NK-92 treated with Interleukin-12 subunit alpha and Interleukin-12 subunit beta, amount 100 ng/mL, for 24 hours (cell line): ENCODE measurements at regions not wholly inside any gene's neighbourhood (a gene's known extent, or its start where the extent isn't known, plus 50 kb on each side); places are given as distances from the start of the nearest gene placed in this dataset.

Source experiments
- DNase-seq: peaks from one replicate; lab custom pipeline; 2025; lab: John Stamatoyannopoulos, UW

- no peak for DNase-seq
These were observed 529.6 kb downstream of the DHX35 start for GRCh38 chr20:39491711-39492110.

DNA sequence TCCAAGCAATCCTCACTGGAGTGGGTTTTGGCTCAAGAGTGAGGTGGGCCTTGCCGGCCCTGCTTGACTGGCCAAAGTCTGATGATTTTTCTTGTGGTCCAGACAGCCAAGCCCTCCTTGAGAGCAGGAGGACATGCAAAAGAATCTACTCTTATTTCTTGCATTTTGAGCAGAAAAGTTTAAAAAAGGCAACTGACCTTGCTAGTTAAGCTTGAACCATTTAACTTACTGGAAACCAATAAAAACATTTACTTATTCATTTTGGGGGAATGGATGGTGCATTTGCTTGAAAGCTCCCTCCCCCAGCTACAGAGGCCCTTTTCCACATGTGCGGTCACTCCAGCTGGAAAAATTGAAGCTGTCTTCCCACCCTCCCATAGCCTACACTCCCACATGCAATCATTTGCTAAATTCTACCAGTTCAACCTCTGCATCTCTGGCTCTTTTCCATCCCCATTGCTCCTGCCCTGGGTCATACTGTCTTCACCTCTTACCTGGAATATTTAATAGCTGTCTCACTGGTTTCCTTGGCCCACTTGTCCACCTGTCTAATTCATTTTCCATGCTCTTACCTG lies 527.9 kb downstream of the DHX35 start:
- no peak for DNase-seq

DNA sequence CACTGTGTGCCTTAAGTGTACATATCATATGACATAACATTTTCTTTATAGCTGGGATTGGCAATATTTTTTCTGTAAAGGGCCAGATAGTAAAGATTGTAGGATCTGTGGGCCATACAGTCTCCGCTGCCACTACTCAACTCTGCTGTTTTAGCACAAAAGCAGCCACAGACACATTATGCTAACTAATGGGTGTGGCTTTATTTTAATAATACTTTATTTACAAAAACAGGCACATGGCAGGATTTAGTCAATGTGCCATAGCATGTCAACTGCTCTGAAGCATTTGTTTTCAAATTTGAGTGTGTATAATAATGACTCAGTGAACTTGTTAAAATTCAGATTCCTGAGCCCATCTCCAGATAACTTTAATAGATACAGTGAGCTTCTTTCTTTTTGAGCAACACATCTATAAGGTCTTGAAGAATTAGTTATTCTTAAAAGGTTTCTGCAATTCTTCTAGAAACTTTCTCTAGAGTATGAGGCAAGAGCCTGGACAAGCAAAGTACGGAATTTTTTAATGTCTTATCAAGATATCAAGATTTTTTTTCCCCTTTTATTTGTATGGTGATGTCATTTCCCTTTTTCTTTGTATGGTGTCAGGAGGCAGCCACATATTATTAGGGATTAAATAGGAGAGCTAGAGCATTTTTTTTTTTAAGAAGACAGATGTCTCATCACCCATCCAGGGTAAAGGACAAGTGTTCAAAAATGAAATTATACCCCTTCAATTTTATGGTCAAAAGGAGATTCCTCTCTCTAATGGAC lies 518.3 kb downstream of the DHX35 start:
- no peak for DNase-seq

DNA sequence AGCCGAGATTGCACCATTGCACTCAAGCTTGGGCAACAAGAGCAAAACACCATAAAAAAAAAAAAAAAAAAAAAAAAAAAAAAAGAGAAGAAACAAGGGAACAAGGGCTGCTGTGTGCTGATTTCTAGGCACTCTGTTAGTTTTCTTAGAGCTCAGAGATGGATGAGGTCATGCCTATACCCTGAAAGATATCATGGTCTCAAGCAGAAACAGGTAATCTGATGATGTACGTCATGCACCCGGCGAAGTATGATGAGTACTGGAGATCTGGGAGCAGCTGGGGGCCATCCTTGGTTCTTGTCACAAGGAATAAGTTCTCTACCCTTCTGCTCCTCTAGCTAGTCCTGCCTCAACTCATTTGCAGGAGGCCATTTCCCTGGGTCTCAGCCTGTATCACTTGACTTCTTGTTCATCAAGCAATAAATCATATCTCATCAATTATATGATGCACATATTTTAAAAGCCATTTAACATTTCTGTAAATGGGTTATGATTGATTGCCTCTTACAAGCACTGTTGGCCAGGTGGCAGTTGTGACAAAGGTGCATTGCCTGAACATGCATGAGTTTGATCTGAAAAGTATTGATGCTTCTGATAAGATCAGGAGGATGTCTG lies 517.2 kb downstream of the DHX35 start:
- DNase-seq, result no peak

- no peak for DNase-seq
These were observed 512.7 kb downstream of the DHX35 start for GRCh38 chr20:39474879-39475278.

- no peak for DNase-seq
These were observed 511.4 kb downstream of the DHX35 start for GRCh38 chr20:39473536-39473935.

DNA sequence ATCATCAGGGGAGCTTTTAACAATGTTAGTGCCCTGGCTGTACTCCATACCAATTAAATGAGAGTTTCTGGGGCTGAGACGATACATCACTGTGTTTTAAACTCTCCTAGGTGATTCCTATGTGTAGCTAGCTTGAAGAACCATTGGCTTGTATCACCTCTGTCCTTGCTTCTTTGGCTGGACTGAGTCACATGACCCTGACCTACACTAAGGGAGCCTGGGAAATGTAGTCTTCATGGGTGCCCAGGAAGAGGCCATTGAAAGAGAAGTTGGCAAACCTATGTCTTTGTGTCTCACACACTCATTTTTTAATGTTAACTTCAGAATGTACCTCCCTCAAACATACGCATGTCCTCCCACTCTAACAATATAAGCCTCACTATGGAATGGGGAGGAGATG lies 506.6 kb downstream of the DHX35 start:
- no peak for DNase-seq

DNA sequence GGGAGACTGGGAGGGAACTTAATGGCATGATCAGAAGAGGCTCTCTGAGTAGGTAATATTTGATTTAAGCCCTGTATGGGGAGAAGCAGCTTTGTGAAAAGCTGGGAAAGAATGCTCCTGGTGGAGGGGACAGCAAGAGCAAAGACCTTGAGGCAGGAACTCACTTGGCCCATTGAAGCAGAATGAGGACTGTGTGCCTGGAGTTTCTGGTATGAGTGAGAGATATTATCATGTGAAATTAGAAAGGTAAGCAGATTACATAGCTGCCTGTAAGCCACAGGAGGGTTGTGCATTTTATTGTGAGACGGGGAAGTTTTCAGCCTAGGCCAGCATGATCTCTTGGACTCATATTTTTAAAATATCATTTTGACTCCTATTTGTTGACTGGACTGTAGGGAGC lies 502.1 kb downstream of the DHX35 start:
- no peak for DNase-seq

DNA sequence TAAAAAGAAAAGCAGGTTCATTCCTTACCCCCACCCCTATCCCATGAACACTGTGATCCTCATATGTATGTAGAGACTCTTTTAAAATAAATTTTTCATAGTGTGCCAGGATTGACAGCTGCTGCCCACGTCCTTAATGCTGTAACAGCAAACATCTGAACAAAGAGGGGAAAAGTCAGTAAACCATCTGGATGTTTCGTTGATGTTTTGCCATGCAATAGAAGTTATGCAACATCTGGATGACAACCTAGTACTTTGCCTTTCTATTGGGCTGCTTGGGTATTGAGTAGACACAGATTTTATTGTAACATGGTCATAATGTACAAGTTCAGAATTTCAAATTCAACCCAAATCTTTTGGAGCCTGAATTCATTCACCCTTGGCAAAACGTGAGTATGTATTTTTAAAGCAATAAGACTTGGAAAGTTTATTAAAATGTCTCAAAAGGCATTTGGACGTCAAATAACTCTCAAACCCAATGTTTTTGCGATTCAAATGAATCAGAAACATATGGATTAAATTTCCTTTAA lies 500.3 kb downstream of the DHX35 start:
- no peak for DNase-seq

GRCh38 chr20:39458452-39458851 lies 496.3 kb downstream of the DHX35 start:
- DNase-seq, result no peak

DNA sequence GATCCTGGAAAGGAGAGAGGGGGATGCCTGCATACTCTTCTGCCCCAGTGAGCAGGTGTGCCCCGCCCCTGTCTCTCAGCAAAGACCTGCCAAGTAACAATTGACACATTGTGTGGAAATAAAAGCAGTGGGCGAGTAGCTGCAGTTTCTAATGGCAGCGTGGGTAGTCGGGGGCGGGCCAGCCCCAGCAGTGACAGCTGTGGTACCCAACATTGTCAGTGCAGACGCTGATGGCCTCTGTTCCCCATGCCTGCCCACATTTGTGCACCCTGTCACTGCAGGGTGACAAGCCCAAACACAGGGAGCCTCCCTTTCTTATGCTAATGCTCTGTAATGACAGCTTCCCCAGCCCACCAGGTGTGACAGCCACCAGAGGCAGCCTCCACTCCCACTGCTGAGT lies 491.7 kb downstream of the DHX35 start:
- DNase-seq, result no peak

- no peak for DNase-seq
These were observed 490.6 kb downstream of the DHX35 start for GRCh38 chr20:39452583-39453340.

- DNase-seq, result no peak
These were observed 489.2 kb downstream of the DHX35 start for GRCh38 chr20:39451386-39451785.

- DNase-seq, result no peak
These were observed 484.3 kb downstream of the DHX35 start for GRCh38 chr20:39446397-39446796.

GRCh38 chr20:39445095-39445494 lies 483.0 kb downstream of the DHX35 start:
- no peak for DNase-seq

- DNase-seq, result no peak
These were observed 471.3 kb downstream of the DHX35 start for GRCh38 chr20:39433466-39433865.

DNA sequence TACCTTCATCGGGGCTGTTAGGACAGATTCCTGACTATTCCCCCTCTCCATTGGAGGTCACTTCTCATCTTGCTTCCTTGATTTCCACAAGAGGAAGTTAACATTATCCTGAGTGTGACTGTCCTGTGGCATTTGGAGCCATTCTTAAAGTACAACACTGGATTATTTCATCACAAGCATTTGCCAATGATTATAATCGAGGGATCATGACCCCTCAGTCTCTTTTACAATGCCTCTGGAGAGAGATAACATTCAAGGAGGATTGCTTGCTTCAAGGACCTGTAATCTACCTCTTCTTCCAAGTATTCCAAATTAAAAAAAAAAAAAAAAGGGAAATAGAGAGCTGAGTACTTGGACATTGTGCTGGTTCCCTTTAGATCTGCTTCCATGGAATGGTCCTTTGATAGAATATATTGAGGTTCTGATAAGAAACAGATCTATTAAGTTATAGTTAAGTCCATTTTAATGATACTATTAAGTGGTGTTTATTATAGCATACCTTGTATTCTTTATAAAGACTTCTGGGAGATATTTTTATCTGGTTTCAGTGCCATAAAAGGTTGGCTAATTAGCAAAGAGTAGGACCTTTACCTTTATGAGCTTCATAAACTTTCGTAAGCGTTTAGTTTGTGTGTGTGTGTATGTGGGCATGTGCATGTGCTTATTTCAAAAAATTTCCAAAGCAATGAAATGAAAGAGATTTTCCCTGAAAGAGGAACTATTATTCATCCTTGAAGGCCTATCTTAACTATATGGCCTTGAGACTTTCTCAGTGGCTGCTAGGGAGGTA lies 469.1 kb downstream of the DHX35 start:
- DNase-seq, result no peak

GRCh38 chr20:39429726-39430125 lies 467.6 kb downstream of the DHX35 start:
- no peak for DNase-seq

DNA sequence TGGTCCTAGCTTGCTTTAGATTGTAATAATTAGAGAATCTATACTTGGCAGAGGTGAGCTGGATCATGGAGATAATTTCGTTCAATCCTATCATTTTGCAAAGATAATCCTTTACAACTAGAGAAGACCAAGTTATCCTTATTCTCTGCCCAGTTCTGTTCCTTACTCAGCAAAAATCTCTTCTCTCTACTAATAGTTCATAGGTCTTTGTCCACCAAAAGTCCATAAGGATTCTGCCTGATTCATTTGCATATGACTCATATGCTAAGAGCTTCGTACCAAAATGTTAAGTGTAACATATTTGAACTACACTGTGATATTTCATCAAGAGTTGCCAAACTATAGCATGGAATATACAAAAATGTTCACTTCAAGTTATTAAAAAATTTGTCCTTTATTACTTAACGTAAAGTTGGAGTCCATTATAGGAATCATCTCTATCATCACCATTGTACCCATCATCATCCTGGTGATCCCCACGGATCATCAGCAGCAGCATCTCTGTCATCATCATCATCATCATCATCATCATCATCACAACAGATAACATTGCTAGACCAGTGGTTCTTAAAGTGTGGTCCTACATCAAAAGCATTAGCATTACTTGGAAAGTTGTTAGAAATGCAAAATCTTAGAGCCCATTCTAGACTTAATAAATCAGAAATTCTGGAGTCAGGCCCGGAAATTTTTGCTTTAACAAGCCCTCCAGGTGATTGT lies 463.0 kb downstream of the DHX35 start:
- no peak for DNase-seq

- DNase-seq, result no peak
These were observed 459.5 kb downstream of the DHX35 start for GRCh38 chr20:39421571-39422105.

- DNase-seq, result no peak
These were observed 449.9 kb downstream of the DHX35 start for GRCh38 chr20:39412091-39412490.
